ENCODE measurements at regions not wholly inside any gene's neighbourhood (a gene's known extent, or its start where the extent isn't known, plus 50 kb on each side); places are given as distances from the start of the nearest gene placed in this dataset.
A peak's percentile ranks its signal among the peaks of the same experiment; 100 is the strongest.
"Not testable (repeated sequence)": the region's sequence is repeated elsewhere in the genome, so short reads cannot be mapped to it uniquely, and the experiment has no call there.

DNA sequence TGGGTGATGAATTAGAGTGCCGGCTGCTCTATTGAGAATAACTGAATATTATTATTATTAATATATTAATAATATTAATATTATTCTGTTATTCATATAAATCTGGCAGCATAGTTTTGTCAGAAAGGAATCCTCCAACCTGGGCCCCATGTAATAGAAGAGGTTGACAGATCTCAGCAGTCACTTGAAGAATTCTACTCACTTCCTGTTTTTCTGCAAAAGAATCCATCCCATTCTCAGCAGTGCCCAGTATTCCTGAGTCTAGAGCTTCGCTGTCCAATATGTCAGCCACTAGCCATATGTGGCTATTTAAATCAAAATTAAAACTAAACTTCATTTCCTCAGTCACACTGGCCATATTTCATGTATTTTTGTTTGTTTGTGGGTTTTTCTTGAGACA is 72.4 kb upstream of the USPL1 start:
- Histone ChIP-seq H4K20me1 (ENCODE audit: low read depth) (no peaks in the 10 kb centered on the region), H3F3A (ENCODE audit: low read depth) (no peaks in the 10 kb centered on the region), H3K27ac (no peak overlapping the region), H3K4me2 (no peak overlapping the region), H3K9ac (no peak overlapping the region), H3K4me1 (no peaks in the 10 kb centered on the region), H2AFZ (replicated peaks) (no peak overlapping the region), H3K4me3 (no peak overlapping the region), H3K79me2 (ENCODE audit: low read depth) (no peaks in the 10 kb centered on the region), H3K36me3 (no peaks in the 10 kb centered on the region), H3K27me3 (no peaks in the 10 kb centered on the region), H3K9me3 (ENCODE audit: low read depth) (no peaks in the 10 kb centered on the region)
- no peak overlapping the region for H3K27ac Mint-ChIP-seq
- TF ChIP-seq EZH2 (IDR thresholded peaks at IDR 0.05) (no peak), EZH2phosphoT487 (IDR thresholded peaks at IDR 0.05) (no peak)
- TF ChIP-seq, protein P1, sequence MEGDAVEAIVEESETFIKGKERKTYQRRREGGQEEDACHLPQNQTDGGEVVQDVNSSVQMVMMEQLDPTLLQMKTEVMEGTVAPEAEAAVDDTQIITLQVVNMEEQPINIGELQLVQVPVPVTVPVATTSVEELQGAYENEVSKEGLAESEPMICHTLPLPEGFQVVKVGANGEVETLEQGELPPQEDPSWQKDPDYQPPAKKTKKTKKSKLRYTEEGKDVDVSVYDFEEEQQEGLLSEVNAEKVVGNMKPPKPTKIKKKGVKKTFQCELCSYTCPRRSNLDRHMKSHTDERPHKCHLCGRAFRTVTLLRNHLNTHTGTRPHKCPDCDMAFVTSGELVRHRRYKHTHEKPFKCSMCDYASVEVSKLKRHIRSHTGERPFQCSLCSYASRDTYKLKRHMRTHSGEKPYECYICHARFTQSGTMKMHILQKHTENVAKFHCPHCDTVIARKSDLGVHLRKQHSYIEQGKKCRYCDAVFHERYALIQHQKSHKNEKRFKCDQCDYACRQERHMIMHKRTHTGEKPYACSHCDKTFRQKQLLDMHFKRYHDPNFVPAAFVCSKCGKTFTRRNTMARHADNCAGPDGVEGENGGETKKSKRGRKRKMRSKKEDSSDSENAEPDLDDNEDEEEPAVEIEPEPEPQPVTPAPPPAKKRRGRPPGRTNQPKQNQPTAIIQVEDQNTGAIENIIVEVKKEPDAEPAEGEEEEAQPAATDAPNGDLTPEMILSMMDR (IDR thresholded peaks at IDR 0.05), result no peak
- no peak overlapping the region for H3K4me3 Mint-ChIP-seq
- no peaks in the 10 kb centered on the region for H3K9me3 Mint-ChIP-seq
- no peak for DNase-seq (ENCODE audit: low spot score)
- H3K27me3 Mint-ChIP-seq (ENCODE audit: insufficient read depth, low read depth), result no peaks in the 10 kb centered on the region
- H3K36me3 Mint-ChIP-seq, result peaks cover 6% of the 10 kb centered on the region
- no peaks in the 10 kb centered on the region for H3K4me1 Mint-ChIP-seq

DNA sequence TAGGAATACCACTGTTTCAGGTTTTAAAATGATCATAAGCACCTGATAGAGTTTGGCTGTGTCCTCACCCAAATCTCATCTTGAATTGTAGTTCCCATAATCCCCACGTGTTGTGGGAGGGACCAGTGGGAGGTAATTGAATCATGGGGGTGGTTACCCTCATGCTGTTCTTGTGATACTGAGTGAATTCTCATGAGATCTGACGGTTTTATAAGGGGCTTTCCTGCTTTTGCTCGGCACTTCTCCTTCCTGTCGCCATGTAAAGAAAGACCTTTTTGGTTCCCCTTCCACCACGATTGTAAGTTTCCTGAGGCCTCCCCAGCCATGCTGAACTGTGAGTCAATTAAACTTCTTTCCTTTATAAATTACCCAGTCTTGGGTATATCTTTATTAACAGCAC is 69.7 kb upstream of the USPL1 start:
- not testable (repeated sequence) for H3K4me1 Mint-ChIP-seq, H3K36me3 Mint-ChIP-seq, H3K27ac Mint-ChIP-seq

GRCh38 chr13:30551189-30551588 is 66.5 kb upstream of the USPL1 start:
- H3K27ac ChIP-seq, result no peak overlapping the region
- H3K4me1 Mint-ChIP-seq, result no peaks in the 10 kb centered on the region
- no peaks in the 10 kb centered on the region for H3K9me3 ChIP-seq (ENCODE audit: low read depth)
- no peak overlapping the region for H3K9ac ChIP-seq
- DNase-seq (ENCODE audit: low spot score), result peak; percentile 52
- no peaks in the 10 kb centered on the region for H3K4me1 ChIP-seq
- TF ChIP-seq, protein P1 (IDR thresholded peaks at IDR 0.05), result peak; percentile 54
- TF ChIP-seq EZH2phosphoT487 (IDR thresholded peaks at IDR 0.05) (no peak), EZH2 (IDR thresholded peaks at IDR 0.05) (no peak)
- H3K27ac Mint-ChIP-seq, result no peak overlapping the region
- no peak overlapping the region for H3K4me3 ChIP-seq
- H3K36me3 ChIP-seq, result no peaks in the 10 kb centered on the region
- no peaks in the 10 kb centered on the region for H3F3A ChIP-seq (ENCODE audit: low read depth)
- H3K9me3 Mint-ChIP-seq, result no peaks in the 10 kb centered on the region
- no peak overlapping the region for H3K4me2 ChIP-seq
- H4K20me1 ChIP-seq (ENCODE audit: low read depth), result no peaks in the 10 kb centered on the region
- no peak overlapping the region for H3K4me3 Mint-ChIP-seq
- H3K27me3 ChIP-seq, result no peaks in the 10 kb centered on the region
- H3K27me3 Mint-ChIP-seq (ENCODE audit: insufficient read depth, low read depth), result no peaks in the 10 kb centered on the region
- no peak overlapping the region for H2AFZ ChIP-seq (replicated peaks)
- no peaks in the 10 kb centered on the region for H3K79me2 ChIP-seq (ENCODE audit: low read depth)
- no peaks in the 10 kb centered on the region for H3K36me3 Mint-ChIP-seq

More for the DNA sequence above, 69.7 kb upstream of the USPL1 start:
- not testable (repeated sequence) for DNase-seq (ENCODE audit: low spot score); H2AFZ ChIP-seq (replicated peaks); H3K4me2 ChIP-seq; H3K9ac ChIP-seq; H3K4me1 ChIP-seq; H3K9me3 ChIP-seq (ENCODE audit: low read depth); H3K9me3 Mint-ChIP-seq; H3K27me3 ChIP-seq; H3K27me3 Mint-ChIP-seq (ENCODE audit: insufficient read depth, low read depth); H3K36me3 ChIP-seq; H3K4me3 ChIP-seq; H3K4me3 Mint-ChIP-seq; H3K79me2 ChIP-seq (ENCODE audit: low read depth); H4K20me1 ChIP-seq (ENCODE audit: low read depth); H3K27ac ChIP-seq; H3F3A ChIP-seq (ENCODE audit: low read depth)

GRCh38 chr13:30552567-30552966 is 65.2 kb upstream of the USPL1 start:
- Histone ChIP-seq H3F3A (ENCODE audit: low read depth) (no peaks in the 10 kb centered on the region), H3K79me2 (ENCODE audit: low read depth) (no peaks in the 10 kb centered on the region), H3K27me3 (no peaks in the 10 kb centered on the region), H4K20me1 (ENCODE audit: low read depth) (no peaks in the 10 kb centered on the region), H3K9ac (no peak overlapping the region), H3K27ac (no peak overlapping the region), H2AFZ (replicated peaks) (no peak overlapping the region), H3K4me2 (no peak overlapping the region), H3K9me3 (ENCODE audit: low read depth) (no peaks in the 10 kb centered on the region), H3K4me1 (no peaks in the 10 kb centered on the region), H3K36me3 (no peaks in the 10 kb centered on the region), H3K4me3 (no peak overlapping the region)
- TF ChIP-seq, protein P1 (IDR thresholded peaks at IDR 0.05), result no peak
- no peak for TF ChIP-seq EZH2phosphoT487 (IDR thresholded peaks at IDR 0.05)
- H3K27ac Mint-ChIP-seq, result no peak overlapping the region
- no peaks in the 10 kb centered on the region for H3K36me3 Mint-ChIP-seq
- H3K4me1 Mint-ChIP-seq, result no peaks in the 10 kb centered on the region
- no peak for DNase-seq (ENCODE audit: low spot score)
- no peaks in the 10 kb centered on the region for H3K27me3 Mint-ChIP-seq (ENCODE audit: insufficient read depth, low read depth)
- H3K4me3 Mint-ChIP-seq, result no peak overlapping the region
- H3K9me3 Mint-ChIP-seq, result no peaks in the 10 kb centered on the region

Data from neural progenitor cell (in vitro differentiated cells).